GM12872 (cell line): ENCODE measurements at regions not wholly inside any gene's neighbourhood (a gene's known extent, or its start where the extent isn't known, plus 50 kb on each side); places are given as distances from the start of the nearest gene placed in this dataset.

Experiments
- CTCF ChIP-seq: IDR thresholded peaks from 3 replicates; pipeline ENCODE4 v1.5.1; 2011; ENCODE audit warnings: low read depth, mild to moderate bottlenecking, low read length, moderate library complexity; ENCODE audit not compliant: insufficient read depth

DNA sequence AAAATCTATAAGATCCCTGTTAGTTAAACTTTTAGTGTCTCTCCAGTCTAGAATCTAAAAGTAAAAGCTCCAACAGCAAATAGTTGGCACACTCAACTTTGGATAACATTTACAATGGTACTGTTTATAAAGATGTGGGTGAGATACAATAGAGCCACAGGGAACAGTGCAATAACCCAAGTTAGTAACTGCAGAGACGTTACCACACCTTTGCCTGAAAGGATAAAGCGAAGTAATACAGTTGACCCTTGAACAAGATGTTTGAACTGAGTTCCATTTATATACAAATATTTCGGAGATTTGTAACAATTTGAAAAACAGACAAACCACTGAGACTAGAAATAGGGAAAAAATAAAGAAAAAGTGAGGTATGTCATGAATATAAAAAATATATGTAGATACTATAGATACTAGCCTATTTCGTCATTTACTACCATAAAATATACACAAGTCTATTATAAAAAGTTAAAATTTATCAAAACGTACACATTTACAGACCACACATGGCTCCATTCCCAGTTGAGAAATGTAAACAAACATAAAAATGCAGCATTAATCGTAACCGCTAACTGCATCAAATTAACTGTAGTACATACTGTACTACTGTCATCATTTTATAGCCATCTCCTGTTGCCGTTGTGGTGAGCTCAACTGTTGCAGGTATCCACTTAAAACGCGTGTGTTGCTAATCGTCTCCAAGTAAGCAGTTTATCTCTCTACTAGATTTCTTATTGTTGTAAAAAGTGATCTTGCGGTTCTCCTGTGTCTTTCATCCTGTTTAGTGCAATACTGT, 56.5 kb upstream of the HIF1A start:
- no peak for TF ChIP-seq CTCF

DNA sequence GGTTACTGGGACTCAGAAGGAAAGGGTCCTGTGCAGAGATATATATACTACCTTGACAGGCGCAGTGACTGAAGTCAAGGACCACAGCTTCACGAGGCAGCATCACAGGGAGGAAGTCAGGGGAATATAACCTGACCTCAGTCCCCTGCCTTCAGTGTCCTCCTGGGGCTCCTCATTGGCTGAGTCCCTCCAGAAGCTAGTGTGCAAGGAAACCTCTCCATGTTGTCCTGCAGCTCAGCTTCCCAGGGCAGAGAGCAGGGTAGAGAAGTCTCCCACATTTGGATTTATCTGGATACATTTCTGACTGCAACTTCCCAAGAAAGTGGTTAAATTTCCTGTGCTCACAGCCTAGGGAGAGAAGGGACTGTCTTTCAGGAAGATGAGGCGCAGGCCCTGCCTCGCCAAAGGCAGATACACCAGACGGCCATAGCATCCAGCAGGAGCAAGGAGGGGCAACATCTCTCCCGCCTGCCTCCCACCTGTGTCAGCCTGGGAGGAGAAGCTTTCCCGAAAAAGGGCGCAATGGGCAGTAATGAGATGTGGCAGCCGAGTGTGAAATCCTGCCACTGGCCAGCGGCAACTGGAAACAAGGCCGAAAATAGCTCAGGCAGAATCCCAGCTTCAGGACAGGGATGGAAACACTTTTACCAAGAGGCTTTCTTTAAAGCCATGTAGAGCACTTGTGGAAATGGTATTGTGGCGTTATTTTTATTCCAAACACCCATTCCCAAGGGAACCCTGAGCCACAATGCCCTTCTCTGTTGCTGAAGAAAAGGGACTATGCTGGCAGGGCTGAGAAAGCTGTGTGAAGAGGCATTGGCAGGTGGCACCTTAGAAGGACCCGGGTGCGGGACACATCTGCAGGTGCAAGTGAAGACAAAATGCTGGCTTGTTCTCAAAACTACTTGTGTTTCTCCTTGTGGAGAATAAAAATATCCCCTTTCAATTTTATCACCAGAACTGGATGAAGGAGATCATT, 54.9 kb upstream of the HIF1A start:
- TF ChIP-seq CTCF: no peak

DNA sequence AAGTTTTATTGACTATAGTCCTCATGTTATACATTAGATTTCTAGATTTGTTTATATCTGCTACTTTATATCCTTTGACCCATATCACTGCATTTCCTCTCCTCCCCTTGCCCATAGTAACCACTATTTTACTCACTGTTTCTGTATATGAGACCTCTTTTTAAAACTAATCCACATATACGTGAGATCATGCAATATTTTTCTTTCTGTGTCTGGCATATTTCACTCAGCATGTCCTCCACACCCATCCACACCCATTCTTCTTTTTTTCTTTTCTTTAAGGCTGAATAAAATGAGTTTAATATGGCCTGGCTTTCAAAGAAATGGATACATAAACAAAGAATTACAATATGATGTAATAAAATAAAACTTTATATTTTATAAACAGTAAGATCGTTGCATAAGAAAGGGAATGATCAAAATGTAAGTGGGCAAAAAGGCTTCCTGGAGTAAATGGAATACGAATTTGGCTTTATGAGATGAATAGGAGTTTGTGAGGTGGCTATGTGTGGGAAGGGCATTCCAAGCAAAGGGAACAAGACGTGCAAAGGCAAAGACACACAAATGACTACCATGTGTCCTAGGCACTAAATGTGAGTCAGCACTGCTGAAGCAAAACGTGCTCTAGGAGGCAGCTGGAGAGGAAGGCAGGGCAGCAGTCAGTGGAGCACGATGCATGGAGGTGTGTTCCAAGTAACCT, 53.2 kb upstream of the HIF1A start:
- no peak for TF ChIP-seq CTCF

DNA sequence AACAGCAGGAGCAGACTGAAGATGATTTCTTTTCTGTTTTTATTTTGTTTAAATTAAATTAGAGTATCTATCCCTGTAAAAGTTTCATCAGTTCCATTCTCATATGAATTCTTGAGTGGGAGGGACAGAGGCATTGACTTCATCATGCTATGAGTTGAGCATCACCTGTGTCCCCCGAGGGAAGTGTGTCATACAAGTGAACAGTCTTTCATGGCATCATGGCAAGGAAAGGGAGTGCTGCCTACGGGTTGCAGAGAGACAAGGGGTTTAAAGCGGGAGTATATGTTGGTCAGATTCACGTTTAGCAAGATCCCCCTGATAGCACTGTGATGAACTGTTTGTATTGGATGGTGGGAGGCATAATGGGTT, 52.7 kb upstream of the HIF1A start:
- TF ChIP-seq CTCF: no peak

- TF ChIP-seq CTCF: no peak
Observed at GRCh38 chr14:61643555-61643954, 51.8 kb upstream of the HIF1A start.

- TF ChIP-seq CTCF: no peak
Observed at GRCh38 chr14:61644175-61644574, 51.1 kb upstream of the HIF1A start.

- TF ChIP-seq CTCF: no peak
Observed at GRCh38 chr14:61644834-61645233, 50.5 kb upstream of the HIF1A start.
